Thymus (tissue), 11 donors: ENCODE measurements at regions not wholly inside any gene's neighbourhood (a gene's known extent, or its start where the extent isn't known, plus 50 kb on each side); places are given as distances from the start of the nearest gene placed in this dataset.

Source experiments
- DNase-seq, 9 donors: peaks; one replicate each; pipeline ENCODE4 v3.0.0-alpha.2; 2013; ENCODE audit warnings: low spot score in 9 of 9, low read depth in 6 of 9, missing footprints in 1 of 9
- H3K27ac ChIP-seq, 2 donors: one replicate each; pipeline ENCODE4 v1.5.1; 2013; ENCODE audit warnings: control low read depth in 1 of 2, low read depth in 1 of 2, low read length in 1 of 2, mild to moderate bottlenecking in 1 of 2, moderate library complexity in 1 of 2
- H3K27me3 ChIP-seq, 2 donors: one replicate each; pipeline ENCODE4 v1.5.1; 2013; ENCODE audit warnings: low read length in 1 of 2; ENCODE audit not compliant: control insufficient read depth in 2 of 2, insufficient read depth in 1 of 2
- H3K36me3 ChIP-seq, 2 donors: one replicate each; pipeline ENCODE4 v1.5.1; 2013; ENCODE audit warnings: low read length in 1 of 2, mild to moderate bottlenecking in 1 of 2, moderate library complexity in 1 of 2; ENCODE audit not compliant: control insufficient read depth in 2 of 2, insufficient read depth in 2 of 2
- H3K4me1 ChIP-seq, 2 donors: one replicate each; pipeline ENCODE4 v1.5.1; 2013; ENCODE audit warnings: low read length in 2 of 2; ENCODE audit not compliant: control insufficient read depth in 2 of 2, insufficient read depth in 2 of 2
- H3K4me3 ChIP-seq, 2 donors: one replicate each; pipeline ENCODE4 v1.5.1; 2013; ENCODE audit warnings: low read length in 2 of 2, control low read depth in 1 of 2, mild to moderate bottlenecking in 1 of 2
- H3K9me3 ChIP-seq, 2 donors: one replicate each; pipeline ENCODE4 v1.5.1; 2013; ENCODE audit warnings: low read length in 1 of 2, mild to moderate bottlenecking in 1 of 2; ENCODE audit not compliant: control insufficient read depth in 2 of 2, insufficient read depth in 1 of 2
- WGBS: extraction: QIAGEN DNeasy Blood & Tissue Kit; methylation state at CpG from one replicate; pipeline ENCODE4 v1.1.7; 2013; 5-methylcytosine and 5-hydroxymethylcytosine counted together
- donor health status: healthy.

- peaks cover 0 to 2% of the 10 kb centered on the region in 2 donors for H3K9me3 ChIP-seq
- 94% methylated on average over 9 of the region's 9 CpGs for WGBS
Observed at GRCh38 chr1:79478728-79479373, 472.3 kb upstream of the ADGRL4 start.

GRCh38 chr1:79478160-79478559, 471.6 kb upstream of the ADGRL4 start:
- H3K27ac ChIP-seq: no peak overlapping the region
- DNase-seq: no peak
- peaks cover 0 to 2% of the 10 kb centered on the region in 2 donors for H3K9me3 ChIP-seq
- no peak overlapping the region for H3K4me3 ChIP-seq
- H3K4me1 ChIP-seq: no peaks in the 10 kb centered on the region
- H3K36me3 ChIP-seq: no peaks in the 10 kb centered on the region
- WGBS: 96% methylated on average over 19 of the region's 19 CpGs
- no peaks in the 10 kb centered on the region for H3K27me3 ChIP-seq

More at GRCh38 chr1:79478728-79479373, 472.3 kb upstream of the ADGRL4 start:
- Histone ChIP-seq H3K27ac (no peak overlapping the region), H3K36me3 (no peaks in the 10 kb centered on the region), H3K4me3 (no peak overlapping the region), H3K4me1 (no peaks in the 10 kb centered on the region), H3K27me3 (no peaks in the 10 kb centered on the region)
- DNase-seq: no peak

GRCh38 chr1:79472067-79472656, 465.6 kb upstream of the ADGRL4 start:
- no peaks in the 10 kb centered on the region for H3K36me3 ChIP-seq
- H3K27me3 ChIP-seq: no peaks in the 10 kb centered on the region
- H3K4me1 ChIP-seq: no peaks in the 10 kb centered on the region
- H3K27ac ChIP-seq: no peak overlapping the region
- 85% methylated on average over 4 of the region's 4 CpGs for WGBS
- no peak for DNase-seq
- no peaks in the 10 kb centered on the region for H3K9me3 ChIP-seq
- H3K4me3 ChIP-seq: no peak overlapping the region

- Histone ChIP-seq H3K9me3 (peaks cover 0 to 3% of the 10 kb centered on the region in 2 donors), H3K36me3 (no peaks in the 10 kb centered on the region), H3K4me1 (no peaks in the 10 kb centered on the region), H3K27ac (no peak overlapping the region), H3K27me3 (no peaks in the 10 kb centered on the region), H3K4me3 (no peak overlapping the region)
- DNase-seq: no peak
Observed at GRCh38 chr1:79469139-79469538, 462.6 kb upstream of the ADGRL4 start.

- WGBS: 89% methylated on average over 3 of the region's 3 CpGs
- peak in 1 of 9 donors; percentile 4 for DNase-seq
- no peak overlapping the region for H3K4me3 ChIP-seq
Observed at GRCh38 chr1:79460773-79461436, 454.4 kb upstream of the ADGRL4 start.

GRCh38 chr1:79457562-79458224, 451.2 kb upstream of the ADGRL4 start:
- H3K27me3 ChIP-seq: no peaks in the 10 kb centered on the region
- H3K9me3 ChIP-seq: no peaks in the 10 kb centered on the region
- no peaks in the 10 kb centered on the region for H3K36me3 ChIP-seq
- H3K4me3 ChIP-seq: no peak overlapping the region
- WGBS: 67% methylated on average over 5 of the region's 5 CpGs
- H3K27ac ChIP-seq: no peak overlapping the region
- peak in 1 of 9 donors; percentile 4 for DNase-seq
- H3K4me1 ChIP-seq: no peaks in the 10 kb centered on the region

More at GRCh38 chr1:79460773-79461436, 454.4 kb upstream of the ADGRL4 start:
- no peaks in the 10 kb centered on the region for H3K36me3 ChIP-seq
- peaks cover 0 to 3% of the 10 kb centered on the region in 2 donors for H3K9me3 ChIP-seq
- no peaks in the 10 kb centered on the region for H3K4me1 ChIP-seq
- H3K27ac ChIP-seq: no peak overlapping the region
- H3K27me3 ChIP-seq: no peaks in the 10 kb centered on the region

GRCh38 chr1:79448426-79448825, 441.9 kb upstream of the ADGRL4 start:
- H3K27me3 ChIP-seq: no peaks in the 10 kb centered on the region
- 93% methylated on average over 2 of the region's 2 CpGs for WGBS

GRCh38 chr1:79441238-79441637, 434.7 kb upstream of the ADGRL4 start:
- H3K4me1 ChIP-seq: no peaks in the 10 kb centered on the region
- no peaks in the 10 kb centered on the region for H3K27me3 ChIP-seq
- no peaks in the 10 kb centered on the region for H3K36me3 ChIP-seq
- no peaks in the 10 kb centered on the region for H3K9me3 ChIP-seq
- no peak for DNase-seq
- 79% methylated on average over 2 of the region's 2 CpGs for WGBS
- H3K4me3 ChIP-seq: no peak overlapping the region
- no peak overlapping the region for H3K27ac ChIP-seq

More at GRCh38 chr1:79448426-79448825, 441.9 kb upstream of the ADGRL4 start:
- H3K36me3 ChIP-seq: no peaks in the 10 kb centered on the region
- DNase-seq: no peak
- H3K27ac ChIP-seq: no peak overlapping the region
- H3K4me3 ChIP-seq: no peak overlapping the region
- H3K9me3 ChIP-seq: no peaks in the 10 kb centered on the region
- no peaks in the 10 kb centered on the region for H3K4me1 ChIP-seq

GRCh38 chr1:79437540-79437939, 431.0 kb upstream of the ADGRL4 start:
- 71% methylated on average over 2 of the region's 2 CpGs for WGBS
- Histone ChIP-seq H3K36me3 (no peaks in the 10 kb centered on the region), H3K27me3 (no peaks in the 10 kb centered on the region), H3K27ac (no peak overlapping the region), H3K4me1 (no peaks in the 10 kb centered on the region), H3K4me3 (no peak overlapping the region), H3K9me3 (no peaks in the 10 kb centered on the region)
- DNase-seq: no peak
